GM06990 (cell line): ENCODE measurements at regions not wholly inside any gene's neighbourhood (a gene's known extent, or its start where the extent isn't known, plus 50 kb on each side); places are given as distances from the start of the nearest gene placed in this dataset.

Source experiments
- DNase-seq: peaks from one replicate; pipeline ENCODE4 v3.0.0-alpha.2; 2011; ENCODE audit not compliant: insufficient read length; ENCODE audit errors: extremely low read depth
- H3K27me3 ChIP-seq: replicated peaks from 2 replicates; pipeline ENCODE4 v1.6.0; 2011; ENCODE audit warnings: low read length; ENCODE audit not compliant: control insufficient read depth, insufficient read depth
- H3K36me3 ChIP-seq: 2 replicates; pipeline ENCODE4 v1.5.1; 2011; ENCODE audit warnings: low read length; ENCODE audit not compliant: control insufficient read depth, insufficient read depth
- H3K4me3 ChIP-seq: replicated peaks from 2 replicates; pipeline ENCODE4 v1.5.1; 2011; ENCODE audit warnings: low read depth, mild to moderate bottlenecking, control low read depth, low read length
- CTCF ChIP-seq: IDR thresholded peaks from 2 replicates; pipeline ENCODE4 v1.5.1; 2011; ENCODE audit warnings: low read length, control low read depth, mild to moderate bottlenecking, inconsistent platforms; ENCODE audit not compliant: insufficient read depth, poor library complexity, severe bottlenecking

- H3K4me3 ChIP-seq: no peak overlapping the region
- H3K27me3 ChIP-seq: no peaks in the 10 kb centered on the region
- H3K36me3 ChIP-seq: no peaks in the 10 kb centered on the region
- TF ChIP-seq CTCF: no peak
- no peak for DNase-seq
Observed at GRCh38 chr4:100970414-100970813, 376.9 kb downstream of the PPP3CA start.

- no peak for TF ChIP-seq CTCF
- DNase-seq: no peak
- H3K4me3 ChIP-seq: no peak overlapping the region
- H3K36me3 ChIP-seq: no peaks in the 10 kb centered on the region
- no peaks in the 10 kb centered on the region for H3K27me3 ChIP-seq
Observed at GRCh38 chr4:100969925-100970324, 377.4 kb downstream of the PPP3CA start.

- no peak for DNase-seq
- TF ChIP-seq CTCF: no peak
- no peak overlapping the region for H3K4me3 ChIP-seq
Observed at GRCh38 chr4:100968046-100968445, 379.3 kb downstream of the PPP3CA start.

GRCh38 chr4:100963627-100964026 is 383.7 kb downstream of the PPP3CA start:
- no peak for TF ChIP-seq CTCF
- Histone ChIP-seq H3K36me3 (no peaks in the 10 kb centered on the region), H3K27me3 (no peaks in the 10 kb centered on the region), H3K4me3 (no peak overlapping the region)
- DNase-seq: no peak

More at GRCh38 chr4:100968046-100968445, 379.3 kb downstream of the PPP3CA start:
- Histone ChIP-seq H3K36me3 (no peaks in the 10 kb centered on the region), H3K27me3 (no peaks in the 10 kb centered on the region)

GRCh38 chr4:100962698-100963097 is 384.6 kb downstream of the PPP3CA start:
- H3K36me3 ChIP-seq: no peaks in the 10 kb centered on the region
- DNase-seq: no peak

More at GRCh38 chr4:100962698-100963097, 384.6 kb downstream of the PPP3CA start:
- H3K27me3 ChIP-seq: no peaks in the 10 kb centered on the region
- no peak for TF ChIP-seq CTCF
- no peak overlapping the region for H3K4me3 ChIP-seq
